ENCODE measurements at regions not wholly inside any gene's neighbourhood (a gene's known extent, or its start where the extent isn't known, plus 50 kb on each side); places are given as distances from the start of the nearest gene placed in this dataset.

- in situ Hi-C loops (cut with MboI; ENCODE audit: low sequenced_read_pairs), result no loop called here
- WGBS, 2 experiments (ENCODE audit: extremely low coverage in 2 of 2, insufficient read length in 1 of 2), result 20% methylated on average over 4 of the region's 29 CpGs; no CpG with 5 or more reads in 1 of the 2 experiments
- no peak overlapping the region for H3K56ac ChIP-seq (ENCODE audit: extremely low read depth, insufficient read depth, low read length)
- no peak overlapping the region for H2AK5ac ChIP-seq (ENCODE audit: low read depth, low read length)
- no peak overlapping the region for H3K23ac ChIP-seq (ENCODE audit: low read depth, low read length)
- ATAC-seq (ENCODE audit: low read depth) (no peak), DNase-seq (no peak)
- dilution Hi-C loops (cut with HindIII; ENCODE audit: low sequenced_read_pairs, unreplicated experiment), result no loop called here
- no TSS peak for BruUV-seq (replicated peaks)
- H3K18ac ChIP-seq (ENCODE audit: low read depth, low read length), result no peak overlapping the region
- H2BK5ac ChIP-seq (ENCODE audit: low read depth, low read length, poor library complexity, severe bottlenecking), result no peak overlapping the region
- H3K4me1 ChIP-seq (ENCODE audit: control insufficient read depth, insufficient read depth, low read length), result no peaks in the 10 kb centered on the region
- ChIA-PET POLR2A (ENCODE audit: unreplicated experiment) (interaction anchor here (0.6 kb wide), 1 partner anchor 574 kb away, joined by 3 read pairs; no protein-coding TSS in a partner anchor), CTCF (no interaction called here)
- peak overlapping the region; percentile 63 for H2AFZ ChIP-seq (replicated peaks; ENCODE audit: low read length, poor library complexity)
- H4K20me1 ChIP-seq (ENCODE audit: insufficient read depth, low read length), result no peaks in the 10 kb centered on the region
- intact Hi-C loops (cut with micrococcal nuclease), result no loop called here
- no peak overlapping the region for H3K4me3 ChIP-seq (ENCODE audit: insufficient read depth, low read depth, low read length)
- no peaks in the 10 kb centered on the region for H3K9me1 ChIP-seq (ENCODE audit: insufficient read depth, low read length)
- no peak overlapping the region for H3K14ac ChIP-seq (replicated peaks; ENCODE audit: low read depth, low read length)
- no peak for TF ChIP-seq MAFK (IDR thresholded peaks at IDR 0.05; ENCODE audit: low read depth, low read length)
- no peak for TF ChIP-seq ELK1 (IDR thresholded peaks at IDR 0.05; ENCODE audit: borderline replicate concordance, low read depth, low read length)
- no peak for TF ChIP-seq USF2 (IDR thresholded peaks at IDR 0.05; ENCODE audit: low read depth, low read length)
- TF ChIP-seq FOS (IDR thresholded peaks at IDR 0.05; ENCODE audit: low read depth, low read length), result no peak
- TF ChIP-seq SMC3 (IDR thresholded peaks at IDR 0.05; ENCODE audit: low read depth, low read length), result no peak
- TF ChIP-seq BHLHE40 (IDR thresholded peaks at IDR 0.05; ENCODE audit: low read depth, low read length), result no peak
- no peak for TF ChIP-seq POLR2A (IDR thresholded peaks at IDR 0.05; ENCODE audit: low read depth, low read length)
- TF ChIP-seq RAD21 (IDR thresholded peaks at IDR 0.05; ENCODE audit: low read length), result no peak
- no peak for TF ChIP-seq NFE2L2 (IDR thresholded peaks at IDR 0.05; ENCODE audit: low read depth, low read length)
- H3K79me1 ChIP-seq (ENCODE audit: low read depth in 1 of 2, low read length in 2 of 2), result no peaks in the 10 kb centered on the region
- H4K5ac ChIP-seq (ENCODE audit: low read depth, low read length), result no peak overlapping the region
- H3K4me2 ChIP-seq (ENCODE audit: low read depth, low read length), result no peak overlapping the region
- H4K8ac ChIP-seq (ENCODE audit: low read depth in 2 of 2, low read length in 2 of 2), result no peak overlapping the region
- H3K36me3 ChIP-seq (ENCODE audit: control insufficient read depth, insufficient read depth, low read length), result no peaks in the 10 kb centered on the region
- H3K27me3 ChIP-seq (ENCODE audit: control insufficient read depth, insufficient read depth, low read length), result no peaks in the 10 kb centered on the region
- H4K91ac ChIP-seq (ENCODE audit: insufficient read depth, low read depth, low read length), result no peak overlapping the region
- no peak overlapping the region for H2BK15ac ChIP-seq (ENCODE audit: low read depth, low read length)
- H2BK120ac ChIP-seq (ENCODE audit: low read depth, low read length), result no peak overlapping the region
- no peak overlapping the region for H3K27ac ChIP-seq (ENCODE audit: insufficient read depth, low read length)
- H2AK9ac ChIP-seq (replicated peaks; ENCODE audit: low read depth, low read length, poor library complexity), result no peak overlapping the region
- H2BK20ac ChIP-seq (ENCODE audit: low read depth, low read length), result no peak overlapping the region
- H3K9ac ChIP-seq (ENCODE audit: low read depth, low read length), result no peak overlapping the region
- H3K9me3 ChIP-seq (ENCODE audit: control insufficient read depth, insufficient read depth, low read length), result peaks cover 6% of the 10 kb centered on the region
- no peak overlapping the region for H3K4ac ChIP-seq (ENCODE audit: low read depth, low read length)
These were observed 322.5 kb upstream of the ZNF507 start for GRCh38 chr19:32022731-32023563.

Data from IMR-90 (cell line).